ENCODE measurements at regions not wholly inside any gene's neighbourhood (a gene's known extent, or its start where the extent isn't known, plus 50 kb on each side); places are given as distances from the start of the nearest gene placed in this dataset.

GRCh38 chr15:97837896-97838295 lies 122.6 kb upstream of the ARRDC4 start:
- Histone ChIP-seq H3K4me2 (ENCODE audit: control insufficient read depth, extremely low read depth, insufficient read depth, low read depth, low read length) (no peak overlapping the region), H4K20me1 (ENCODE audit: control insufficient read depth, extremely low read depth, insufficient read depth, low read length) (no peaks in the 10 kb centered on the region), H3K4me3 (ENCODE audit: control insufficient read depth in 2 of 3, extremely low read depth in 1 of 3, insufficient read depth in 2 of 3, low read depth in 1 of 3, low read length in 3 of 3) (no peak overlapping the region), H2AFZ (ENCODE audit: control insufficient read depth, low read length) (no peak overlapping the region), H3K4me1 (ENCODE audit: control insufficient read depth, extremely low read depth, insufficient read depth, low read length) (no peaks in the 10 kb centered on the region), H3K79me2 (ENCODE audit: control insufficient read depth, insufficient read depth, low read length) (no peaks in the 10 kb centered on the region), H3K27me3 (ENCODE audit: control insufficient read depth, extremely low read depth, insufficient read depth, low read length) (no peaks in the 10 kb centered on the region), H3K9me3 (ENCODE audit: control insufficient read depth, low read depth, low read length) (no peaks in the 10 kb centered on the region), H3K9me1 (ENCODE audit: control insufficient read depth, extremely low read depth, insufficient read depth, low read length) (no peaks in the 10 kb centered on the region), H3K36me3 (ENCODE audit: control insufficient read depth in 2 of 2, extremely low read depth in 1 of 2, insufficient read depth in 2 of 2, low read length in 2 of 2) (no peaks in the 10 kb centered on the region), H3K9ac (ENCODE audit: control insufficient read depth, extremely low read depth, insufficient read depth, low read length) (no peak overlapping the region), H3K27ac (ENCODE audit: control insufficient read depth, insufficient read depth, low read length) (no peak overlapping the region)
- dilution Hi-C loops (cut with MboI; ENCODE audit: extremely low pct_ligation_motif_present, low sequenced_read_pairs), result no loop called here
- no peak for TF ChIP-seq CTCF (optimal IDR thresholded peaks at IDR 0.05 in 1 of 3, IDR thresholded peaks at IDR 0.05 in 1 of 3, conservative IDR thresholded peaks at IDR 0.05 in 1 of 3; ENCODE audit: extremely low read depth in 1 of 3, insufficient read depth in 2 of 3, low read length in 3 of 3)
- no peak for TF ChIP-seq EZH2 (IDR thresholded peaks at IDR 0.05; ENCODE audit: low read length)
- no peak for FAIRE-seq
- DNase-seq (ENCODE audit: low read depth, low spot score), result no peak

GRCh38 chr15:97838606-97839210 lies 121.8 kb upstream of the ARRDC4 start:
- H3K9me3 ChIP-seq (ENCODE audit: control insufficient read depth, low read depth, low read length), result no peaks in the 10 kb centered on the region
- H3K4me2 ChIP-seq (ENCODE audit: control insufficient read depth, extremely low read depth, insufficient read depth, low read depth, low read length), result no peak overlapping the region
- no peaks in the 10 kb centered on the region for H3K4me1 ChIP-seq (ENCODE audit: control insufficient read depth, extremely low read depth, insufficient read depth, low read length)
- H3K9ac ChIP-seq (ENCODE audit: control insufficient read depth, extremely low read depth, insufficient read depth, low read length), result no peak overlapping the region
- no peak for FAIRE-seq
- H3K27me3 ChIP-seq (ENCODE audit: control insufficient read depth, extremely low read depth, insufficient read depth, low read length), result no peaks in the 10 kb centered on the region
- H3K9me1 ChIP-seq (ENCODE audit: control insufficient read depth, extremely low read depth, insufficient read depth, low read length), result no peaks in the 10 kb centered on the region
- H3K4me3 ChIP-seq (ENCODE audit: control insufficient read depth in 2 of 3, extremely low read depth in 1 of 3, insufficient read depth in 2 of 3, low read depth in 1 of 3, low read length in 3 of 3), result no peak overlapping the region
- TF ChIP-seq CTCF (optimal IDR thresholded peaks at IDR 0.05 in 1 of 3, IDR thresholded peaks at IDR 0.05 in 1 of 3, conservative IDR thresholded peaks at IDR 0.05 in 1 of 3; ENCODE audit: extremely low read depth in 1 of 3, insufficient read depth in 2 of 3, low read length in 3 of 3), result no peak
- TF ChIP-seq EZH2 (IDR thresholded peaks at IDR 0.05; ENCODE audit: low read length), result no peak
- no peaks in the 10 kb centered on the region for H3K79me2 ChIP-seq (ENCODE audit: control insufficient read depth, insufficient read depth, low read length)
- no peaks in the 10 kb centered on the region for H4K20me1 ChIP-seq (ENCODE audit: control insufficient read depth, extremely low read depth, insufficient read depth, low read length)
- no peaks in the 10 kb centered on the region for H3K36me3 ChIP-seq (ENCODE audit: control insufficient read depth in 2 of 2, extremely low read depth in 1 of 2, insufficient read depth in 2 of 2, low read length in 2 of 2)
- no peak for DNase-seq (ENCODE audit: low read depth, low spot score)
- dilution Hi-C loops (cut with MboI; ENCODE audit: extremely low pct_ligation_motif_present, low sequenced_read_pairs), result no loop called here
- H2AFZ ChIP-seq (ENCODE audit: control insufficient read depth, low read length), result no peak overlapping the region
- no peak overlapping the region for H3K27ac ChIP-seq (ENCODE audit: control insufficient read depth, insufficient read depth, low read length)
